AG09309 (cell line): ENCODE measurements at regions not wholly inside any gene's neighbourhood (a gene's known extent, or its start where the extent isn't known, plus 50 kb on each side); places are given as distances from the start of the nearest gene placed in this dataset.
"Not testable (repeated sequence)": the region's sequence is repeated elsewhere in the genome, so short reads cannot be mapped to it uniquely, and the experiment has no call there.

ENCODE experiments used
- DNase-seq: peaks from one replicate; pipeline ENCODE4 v3.0.0-alpha.2; 2010; ENCODE audit warnings: low read depth
- H3K4me3 ChIP-seq: 2 replicates; pipeline ENCODE4 v1.5.1; 2011; ENCODE audit warnings: mild to moderate bottlenecking, low read depth, low read length, moderate library complexity; ENCODE audit not compliant: control insufficient read depth
- TF ChIP-seq, protein P1 (sequence below): IDR thresholded peaks from 2 replicates; pipeline ENCODE4 v1.5.1; 2011; ENCODE audit warnings: mild to moderate bottlenecking, low read depth, low read length, inconsistent platforms; ENCODE audit not compliant: insufficient read depth, control insufficient read depth; ENCODE audit errors: missing control alignments

DNA sequence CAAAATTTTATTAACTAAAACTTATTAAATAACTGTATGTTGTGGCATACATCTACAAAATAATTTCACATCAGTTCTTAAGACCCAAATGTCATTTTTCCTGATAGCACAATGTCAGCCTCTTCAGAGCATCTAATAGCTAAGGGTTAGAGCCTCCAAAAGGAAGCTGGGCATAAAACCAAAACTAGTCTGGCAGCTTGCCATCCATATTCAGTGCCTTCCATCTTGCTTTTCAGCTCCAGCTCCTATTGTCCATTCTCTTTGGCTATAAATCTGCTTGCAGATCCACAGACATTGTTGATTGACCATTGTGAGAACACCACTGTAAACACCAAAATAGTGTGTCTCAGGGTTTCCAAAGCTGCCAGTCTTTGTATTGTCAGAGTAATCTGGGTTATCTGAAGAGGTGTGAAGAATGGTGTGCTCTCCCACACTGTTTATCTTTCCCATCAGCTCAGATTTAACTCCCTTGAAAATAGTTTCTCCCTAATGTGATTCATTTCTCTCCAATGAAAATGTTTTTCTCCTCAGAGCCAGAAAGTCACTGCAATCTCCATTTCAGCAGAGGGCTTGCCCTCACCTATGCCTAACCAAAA, 154.8 kb upstream of the KCNQ5 start:
- no peak for DNase-seq
- TF ChIP-seq, protein P1, sequence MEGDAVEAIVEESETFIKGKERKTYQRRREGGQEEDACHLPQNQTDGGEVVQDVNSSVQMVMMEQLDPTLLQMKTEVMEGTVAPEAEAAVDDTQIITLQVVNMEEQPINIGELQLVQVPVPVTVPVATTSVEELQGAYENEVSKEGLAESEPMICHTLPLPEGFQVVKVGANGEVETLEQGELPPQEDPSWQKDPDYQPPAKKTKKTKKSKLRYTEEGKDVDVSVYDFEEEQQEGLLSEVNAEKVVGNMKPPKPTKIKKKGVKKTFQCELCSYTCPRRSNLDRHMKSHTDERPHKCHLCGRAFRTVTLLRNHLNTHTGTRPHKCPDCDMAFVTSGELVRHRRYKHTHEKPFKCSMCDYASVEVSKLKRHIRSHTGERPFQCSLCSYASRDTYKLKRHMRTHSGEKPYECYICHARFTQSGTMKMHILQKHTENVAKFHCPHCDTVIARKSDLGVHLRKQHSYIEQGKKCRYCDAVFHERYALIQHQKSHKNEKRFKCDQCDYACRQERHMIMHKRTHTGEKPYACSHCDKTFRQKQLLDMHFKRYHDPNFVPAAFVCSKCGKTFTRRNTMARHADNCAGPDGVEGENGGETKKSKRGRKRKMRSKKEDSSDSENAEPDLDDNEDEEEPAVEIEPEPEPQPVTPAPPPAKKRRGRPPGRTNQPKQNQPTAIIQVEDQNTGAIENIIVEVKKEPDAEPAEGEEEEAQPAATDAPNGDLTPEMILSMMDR, result no peak
- H3K4me3 ChIP-seq, result no peak overlapping the region

DNA sequence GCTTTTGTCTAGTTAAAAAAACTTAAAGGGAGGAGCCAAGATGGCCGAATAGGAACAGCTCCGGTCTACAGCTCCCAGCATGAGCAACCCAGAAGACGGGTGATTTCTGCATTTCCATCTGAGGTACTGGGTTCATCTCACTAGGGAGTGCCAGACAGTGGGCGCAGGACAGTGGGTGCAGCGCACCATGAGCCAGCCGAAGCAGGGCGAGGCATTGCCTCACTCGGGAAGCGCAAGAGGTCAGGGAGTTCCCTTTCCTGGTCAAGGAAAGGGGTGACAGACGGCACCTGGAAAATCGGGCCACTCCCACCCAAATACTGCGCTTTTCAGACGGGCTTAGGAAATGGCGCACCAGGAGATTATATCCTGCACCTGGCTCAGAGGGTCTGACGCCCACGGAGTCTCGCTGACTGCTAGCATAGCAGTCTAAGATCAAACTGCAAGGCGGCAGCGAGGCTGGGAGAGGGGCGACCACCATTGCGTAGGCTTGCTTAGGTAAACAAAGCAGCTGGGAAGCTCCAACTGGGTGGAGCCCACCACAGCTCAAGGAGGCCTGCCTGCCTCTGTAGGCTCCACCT, 152.4 kb upstream of the KCNQ5 start:
- H3K4me3 ChIP-seq, DNase-seq: not testable (repeated sequence)

DNA sequence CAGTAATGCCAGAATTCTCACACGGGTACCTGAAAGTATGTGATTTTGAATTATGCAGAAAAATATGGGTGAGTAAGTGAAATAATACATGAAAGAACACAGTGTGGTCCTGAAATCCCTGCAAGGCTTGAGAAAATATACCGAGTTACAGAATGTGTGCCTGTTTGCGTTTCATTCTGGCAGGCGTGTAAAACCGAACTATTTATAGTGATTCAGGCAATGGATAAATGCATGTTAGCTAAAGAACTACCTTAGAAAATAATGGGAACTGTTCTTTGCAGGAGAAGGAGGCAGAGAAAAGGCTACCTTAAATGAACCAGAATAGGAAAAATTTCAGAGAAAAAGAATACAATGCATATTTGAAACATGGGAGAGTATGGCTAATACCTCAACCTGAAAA, 145.8 kb upstream of the KCNQ5 start:
- TF ChIP-seq, protein P1, result no peak
- no peak overlapping the region for H3K4me3 ChIP-seq
- DNase-seq, result no peak

DNA sequence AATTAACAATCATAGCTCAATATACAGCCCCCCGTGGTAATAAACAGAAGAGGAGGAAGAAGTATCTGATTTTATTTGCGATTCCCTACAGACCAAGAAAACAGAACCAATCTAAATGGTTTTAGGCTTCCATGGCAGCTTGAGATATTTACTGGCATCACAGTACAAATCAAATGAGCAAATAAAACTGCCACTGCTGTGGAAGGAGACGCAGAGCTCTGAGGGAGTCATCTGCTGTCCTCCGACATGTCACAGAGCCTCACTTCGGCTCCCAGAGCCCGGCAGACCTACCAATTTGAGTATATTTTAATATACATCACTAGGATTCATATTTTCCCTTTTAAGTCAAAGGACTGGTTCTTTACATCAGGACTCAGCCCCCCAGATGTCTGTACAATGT, 145.2 kb upstream of the KCNQ5 start:
- no peak for DNase-seq
- TF ChIP-seq, protein P1, result no peak
- no peak overlapping the region for H3K4me3 ChIP-seq

DNA sequence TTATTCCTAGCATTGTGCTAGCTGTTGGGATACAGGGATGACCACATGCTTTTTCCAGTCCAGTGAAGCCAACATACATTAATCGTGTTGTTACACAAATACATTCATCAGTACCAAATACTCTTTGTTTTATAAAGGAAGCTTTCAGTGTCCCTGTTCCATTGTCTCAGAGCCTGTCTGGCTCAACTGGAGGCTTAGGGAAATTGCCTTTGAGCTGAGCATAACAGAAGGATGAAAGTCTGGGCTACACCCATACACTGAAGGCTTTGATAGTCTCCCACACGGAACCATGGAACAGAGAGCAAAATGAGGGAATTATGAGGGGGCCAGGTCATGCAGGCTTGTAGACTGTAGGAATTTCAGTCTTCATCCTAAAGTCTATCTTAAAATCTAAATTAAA, 126.4 kb upstream of the KCNQ5 start:
- DNase-seq, result no peak
- H3K4me3 ChIP-seq, result no peak overlapping the region
- TF ChIP-seq, protein P1, result no peak

DNA sequence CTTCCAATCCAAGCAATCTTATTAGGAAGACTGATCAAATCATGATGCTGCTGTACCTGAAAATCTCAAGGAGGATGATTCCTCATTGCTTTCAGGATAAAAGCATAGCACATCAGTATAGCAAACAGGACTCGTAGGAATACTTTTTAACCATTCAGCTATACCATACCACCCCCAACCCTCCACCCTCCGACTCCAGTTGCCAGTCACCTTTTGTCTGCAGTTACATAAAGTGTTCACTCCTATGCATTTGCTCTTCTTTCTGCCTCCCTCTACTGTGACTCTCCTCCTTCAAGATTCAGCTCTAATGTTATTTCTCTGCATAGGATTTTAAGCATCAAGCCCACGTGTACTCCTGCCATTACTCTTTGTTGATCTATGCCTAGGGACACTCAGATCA, 124.7 kb upstream of the KCNQ5 start:
- no peak for DNase-seq
- no peak overlapping the region for H3K4me3 ChIP-seq
- TF ChIP-seq, protein P1, result no peak

DNA sequence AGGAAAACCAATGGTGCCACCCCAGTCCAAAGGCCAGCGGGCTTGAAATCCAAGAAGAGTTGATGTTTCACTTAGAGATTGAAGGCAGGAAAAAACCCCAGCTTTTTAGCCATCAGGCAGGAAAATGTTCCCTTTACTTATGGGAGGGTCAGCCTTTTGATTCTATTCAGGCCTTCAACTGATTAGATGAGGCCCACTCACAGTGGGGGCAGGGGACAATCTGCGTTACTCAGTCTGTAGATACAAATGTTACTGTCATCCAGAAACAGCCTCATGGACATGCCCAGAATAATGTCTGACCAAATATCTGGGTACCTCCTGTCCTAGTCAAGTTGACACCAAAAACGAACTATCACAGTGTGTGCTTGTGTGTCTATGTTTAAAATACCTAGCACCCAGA, 121.2 kb upstream of the KCNQ5 start:
- TF ChIP-seq, protein P1, result no peak
- no peak overlapping the region for H3K4me3 ChIP-seq
- DNase-seq, result no peak
